HG03432 (cell line): ENCODE measurements at regions not wholly inside any gene's neighbourhood (a gene's known extent, or its start where the extent isn't known, plus 50 kb on each side); places are given as distances from the start of the nearest gene placed in this dataset.
"Not testable (repeated sequence)": the region's sequence is repeated elsewhere in the genome, so short reads cannot be mapped to it uniquely, and the experiment has no call there.

Experiments
- ATAC-seq: cut with Tn5 transposase; IDR thresholded peaks from one replicate; pipeline ENCODE4 v1.9.1; 2021; ENCODE audit warnings: mild to moderate bottlenecking, moderate library complexity; ENCODE audit not compliant: unreplicated experiment

- not testable (repeated sequence) for ATAC-seq
Observed at GRCh38 chr16:5221831-5222230, 124.2 kb upstream of the EEF2KMT start.

GRCh38 chr16:5220705-5221104 lies 123.1 kb upstream of the EEF2KMT start:
- ATAC-seq, result no peak

- ATAC-seq, result no peak
Observed at GRCh38 chr16:5216441-5217080, 119.0 kb upstream of the EEF2KMT start.

- ATAC-seq, result no peak
Observed at GRCh38 chr16:5215901-5216300, 118.3 kb upstream of the EEF2KMT start.

GRCh38 chr16:5214466-5214865 lies 116.9 kb upstream of the EEF2KMT start:
- no peak for ATAC-seq

- not testable (repeated sequence) for ATAC-seq
Observed at GRCh38 chr16:5212501-5212900, 114.9 kb upstream of the EEF2KMT start.

DNA sequence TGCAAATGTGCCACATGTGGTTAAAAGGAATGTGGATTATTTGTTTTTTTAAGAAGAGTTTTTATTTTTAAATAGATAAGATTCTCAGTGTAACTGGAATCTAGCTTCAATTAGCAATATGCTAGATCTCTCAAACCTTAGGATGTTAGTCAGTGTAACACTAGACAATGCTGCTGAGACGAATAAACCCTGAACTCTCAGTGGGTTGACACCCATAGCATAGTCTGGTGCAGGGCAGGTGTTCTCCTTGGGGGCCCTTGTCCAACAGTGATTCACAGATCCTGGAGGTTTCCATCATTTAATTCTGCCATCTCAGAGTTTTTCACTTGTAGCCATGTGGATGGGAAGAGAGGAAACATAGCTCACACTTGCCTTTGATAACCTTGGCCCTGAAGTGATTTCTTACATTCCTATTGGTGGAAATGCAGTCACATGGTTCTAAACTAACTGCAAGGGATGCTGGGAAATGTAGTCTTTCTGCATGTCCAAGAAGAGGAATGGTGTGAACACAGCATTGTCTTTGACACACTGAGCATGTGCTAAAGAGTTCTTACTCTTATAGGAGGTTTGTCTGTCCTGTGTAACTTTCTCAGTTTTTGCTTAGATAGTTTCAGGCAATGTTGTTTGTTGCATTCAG lies 110.4 kb upstream of the EEF2KMT start:
- ATAC-seq, result not testable (repeated sequence)

DNA sequence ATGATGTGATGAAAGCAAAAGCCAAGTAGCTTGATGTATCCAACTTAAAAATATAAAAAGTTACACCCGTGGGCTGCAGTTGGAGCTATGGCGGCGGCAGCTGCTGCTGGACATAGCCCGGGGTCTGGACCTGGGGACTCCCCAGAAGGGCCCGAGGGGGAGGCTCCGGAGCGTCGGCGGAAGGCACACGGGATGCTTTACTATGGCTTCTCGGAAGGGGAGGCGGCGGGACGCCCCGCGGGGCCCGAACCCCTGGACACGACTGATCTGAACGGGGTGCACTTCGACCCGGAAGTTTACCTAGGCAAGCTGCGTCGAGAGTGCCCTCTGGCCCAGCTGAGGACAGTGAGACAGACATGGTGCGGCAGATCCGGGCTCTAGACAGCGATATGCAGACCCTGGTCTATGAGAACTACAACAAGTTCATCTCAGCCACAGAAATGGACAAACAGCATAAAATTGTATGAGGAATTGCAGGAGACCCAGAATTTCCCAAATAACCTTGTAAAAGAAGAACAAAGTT lies 109.5 kb upstream of the EEF2KMT start:
- ATAC-seq, result no peak

DNA sequence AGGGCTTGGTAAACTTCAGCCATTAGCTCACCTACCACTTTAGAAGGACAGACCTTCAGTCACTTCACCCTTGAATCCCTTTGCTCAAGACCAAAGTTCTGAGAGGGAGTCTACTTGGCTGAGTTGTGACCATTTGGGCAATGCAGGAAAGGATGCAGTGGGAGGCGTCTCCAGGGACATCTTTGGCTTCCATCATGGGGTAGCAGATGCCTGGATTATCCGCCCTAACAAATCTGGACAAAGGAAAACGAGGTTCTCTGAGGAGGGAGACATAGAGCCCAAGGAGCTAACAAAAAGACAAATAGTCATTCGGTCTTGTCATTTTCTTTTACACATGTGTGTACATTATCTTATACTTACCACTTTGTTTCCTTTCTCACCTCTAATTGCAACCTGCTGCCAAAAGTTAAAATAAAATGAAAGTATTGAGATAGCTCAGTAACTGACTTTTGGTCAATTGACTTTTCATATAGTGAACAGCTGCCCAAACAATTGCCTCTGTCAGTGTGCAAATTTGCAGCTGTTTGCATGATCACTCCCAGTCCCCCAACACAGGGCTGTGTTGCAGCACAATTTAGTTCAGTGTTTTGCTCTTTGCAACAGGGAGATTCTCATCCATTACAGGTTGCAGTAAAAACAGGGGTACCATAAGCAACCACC lies 108.9 kb upstream of the EEF2KMT start:
- ATAC-seq, result no peak

- no peak for ATAC-seq
Observed at GRCh38 chr16:5205361-5206040, 107.9 kb upstream of the EEF2KMT start.

- ATAC-seq, result not testable (repeated sequence)
Observed at GRCh38 chr16:5203675-5204074, 106.1 kb upstream of the EEF2KMT start.

DNA sequence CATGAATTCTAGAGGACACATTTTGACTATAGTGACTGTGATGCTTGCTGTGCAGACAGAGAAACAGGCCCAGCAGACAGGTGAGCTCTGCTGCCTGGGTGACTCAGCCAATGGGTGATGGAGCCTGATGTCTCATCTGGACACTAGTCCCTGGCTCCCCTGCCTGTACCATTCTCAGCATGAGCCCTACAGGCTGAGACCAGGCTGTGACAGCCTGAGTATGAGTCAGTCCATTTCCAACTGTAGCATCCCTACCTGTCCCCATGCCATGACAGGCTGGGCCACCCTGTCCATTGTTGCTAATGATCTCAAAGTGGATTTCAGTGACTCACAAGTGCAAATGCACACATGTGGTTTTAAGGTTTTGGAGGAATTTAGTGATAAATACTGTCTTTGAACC lies 102.5 kb upstream of the EEF2KMT start:
- ATAC-seq, result no peak

DNA sequence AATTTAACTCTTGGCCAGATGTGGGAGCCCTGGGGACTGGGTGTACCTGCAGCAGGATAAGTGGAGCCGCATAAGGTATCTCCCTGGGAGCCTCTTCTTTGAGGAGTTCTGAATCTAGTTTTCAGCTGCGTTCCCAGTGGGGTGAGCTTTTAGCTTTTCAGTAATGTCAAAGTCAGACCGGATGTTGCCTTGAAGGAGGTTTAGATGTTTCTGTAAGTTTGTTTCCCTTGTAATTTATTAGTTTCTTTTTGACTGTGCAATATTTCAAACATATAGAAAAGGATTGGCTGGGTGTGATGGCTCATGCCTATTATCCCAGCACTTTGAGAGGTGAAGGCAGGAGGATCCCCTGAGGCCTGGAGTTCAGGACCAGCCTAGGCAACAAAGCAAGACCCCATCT lies 98.6 kb upstream of the EEF2KMT start:
- peak; percentile 47 for ATAC-seq

- no peak for ATAC-seq
Observed at GRCh38 chr16:5193861-5194260, 96.3 kb upstream of the EEF2KMT start.

DNA sequence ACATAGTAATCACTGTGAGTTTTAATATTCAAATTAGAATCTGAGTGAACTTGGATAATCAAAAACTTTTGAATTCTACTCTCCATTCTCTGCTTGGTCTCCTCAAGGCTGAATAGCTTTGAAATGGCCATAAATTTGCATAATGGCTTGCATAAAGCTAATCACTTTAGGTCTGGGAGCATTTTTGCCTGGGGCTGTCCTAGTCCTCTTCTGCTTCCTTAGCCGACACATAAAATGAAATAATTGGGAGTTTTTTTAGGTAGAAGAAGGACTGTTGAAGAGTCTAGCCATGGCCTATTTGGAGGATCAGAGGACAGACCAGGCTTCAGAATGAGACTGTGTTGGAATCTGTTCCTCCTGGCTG lies 91.4 kb upstream of the EEF2KMT start:
- no peak for ATAC-seq

DNA sequence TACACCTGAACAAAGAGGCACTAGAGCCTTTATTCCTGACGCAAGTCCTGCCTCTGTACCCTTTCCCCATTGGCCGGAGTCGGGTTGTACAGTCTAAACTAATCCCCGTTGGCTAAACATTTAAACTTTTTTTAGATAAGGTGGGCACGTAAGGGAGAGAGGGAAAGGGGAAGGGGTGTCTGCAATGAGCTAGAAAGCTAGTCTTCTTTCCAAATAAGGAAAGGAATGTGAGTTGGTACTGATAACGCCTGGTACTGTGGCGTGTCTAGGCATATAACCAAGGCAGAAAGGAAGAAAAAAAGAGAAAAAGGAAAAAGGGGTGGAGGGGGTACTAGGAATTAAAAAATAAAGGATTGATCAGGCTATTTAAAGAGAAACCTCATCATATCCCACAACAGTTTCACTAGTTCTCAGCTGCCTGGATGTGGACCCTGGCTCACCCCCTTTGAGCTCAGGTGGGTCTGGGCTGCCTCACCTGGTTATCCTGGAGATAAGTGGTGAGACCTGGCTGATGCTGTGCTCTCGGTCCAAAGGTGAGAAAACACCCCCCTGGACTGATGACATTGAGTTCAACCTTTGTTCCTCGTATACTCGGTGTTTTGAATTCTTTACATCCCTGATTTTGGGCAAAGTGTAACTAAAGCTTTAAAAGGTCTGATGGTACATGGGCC lies 90.9 kb upstream of the EEF2KMT start:
- ATAC-seq, result no peak

DNA sequence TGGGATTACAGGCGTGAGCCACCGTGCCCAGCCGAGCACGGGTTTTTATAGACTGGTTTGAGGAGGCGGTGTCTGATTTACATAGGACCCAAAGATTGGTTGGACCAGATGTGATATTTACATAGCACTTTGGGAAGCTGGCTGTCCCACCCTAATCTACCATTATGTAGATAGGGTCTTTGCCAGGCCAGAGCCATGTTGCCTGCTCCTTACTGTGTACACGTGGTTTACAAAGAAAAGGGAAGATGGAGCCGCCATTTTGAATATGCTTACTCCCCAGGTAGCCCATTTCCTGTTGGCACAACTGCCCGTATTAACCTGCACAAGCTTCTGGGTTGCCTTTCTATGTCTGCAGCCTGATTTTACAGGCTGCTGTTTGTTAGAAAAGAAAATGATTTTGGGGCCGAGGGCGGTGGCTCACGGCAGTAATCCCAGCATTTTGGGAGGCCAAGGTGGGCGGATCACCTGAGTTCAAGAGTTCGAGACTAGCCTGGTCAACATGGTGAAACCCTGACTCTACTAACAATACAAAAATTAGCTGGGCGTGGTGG lies 89.9 kb upstream of the EEF2KMT start:
- ATAC-seq, result no peak

DNA sequence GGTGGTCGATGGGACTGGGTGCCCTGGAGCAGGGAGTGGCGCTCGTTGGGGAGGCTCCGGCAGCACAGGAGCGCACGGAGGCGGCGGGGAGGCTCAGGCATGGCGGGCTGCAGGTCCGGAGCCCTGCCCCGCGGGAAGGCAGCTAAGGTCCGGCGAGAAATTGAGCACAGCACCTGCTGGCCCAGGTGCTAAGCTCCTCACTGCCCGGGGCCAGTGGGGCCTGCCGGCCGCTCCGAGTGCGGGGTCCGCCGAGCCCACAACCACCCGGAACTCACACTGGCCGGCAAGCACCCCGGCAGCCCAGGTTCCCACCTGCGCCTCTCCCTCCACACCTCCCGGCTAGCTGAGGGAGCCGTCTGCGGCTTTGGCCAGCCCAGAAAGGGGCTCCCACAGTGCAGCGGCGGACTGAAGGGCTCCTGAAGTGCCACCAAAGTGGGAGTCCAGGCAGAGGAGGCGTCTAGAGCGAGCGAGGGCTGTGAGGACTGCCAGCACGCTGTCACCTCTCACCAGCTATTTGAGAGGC lies 88.8 kb upstream of the EEF2KMT start:
- no peak for ATAC-seq

- ATAC-seq, result no peak
Observed at GRCh38 chr16:5176505-5176904, 78.9 kb upstream of the EEF2KMT start.

DNA sequence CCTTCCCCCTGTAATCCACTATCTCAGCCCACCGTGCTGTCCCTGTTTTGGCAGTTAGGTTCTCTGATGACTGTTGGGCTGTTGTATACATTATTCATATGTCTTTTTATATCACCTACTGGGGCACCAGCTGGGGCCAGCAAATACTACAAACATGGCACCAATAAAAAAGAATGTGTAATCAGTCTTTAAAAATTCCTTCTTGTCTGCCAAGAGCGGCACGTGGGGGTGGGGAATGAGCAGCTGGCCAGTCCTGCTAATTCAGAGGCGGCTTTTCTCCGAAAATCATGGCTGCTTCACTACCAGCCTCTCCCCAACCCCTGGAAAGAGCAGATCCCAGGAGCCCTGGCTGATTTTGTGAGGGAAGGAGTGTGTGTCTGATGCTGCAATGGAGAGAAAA lies 77.7 kb upstream of the EEF2KMT start:
- no peak for ATAC-seq

DNA sequence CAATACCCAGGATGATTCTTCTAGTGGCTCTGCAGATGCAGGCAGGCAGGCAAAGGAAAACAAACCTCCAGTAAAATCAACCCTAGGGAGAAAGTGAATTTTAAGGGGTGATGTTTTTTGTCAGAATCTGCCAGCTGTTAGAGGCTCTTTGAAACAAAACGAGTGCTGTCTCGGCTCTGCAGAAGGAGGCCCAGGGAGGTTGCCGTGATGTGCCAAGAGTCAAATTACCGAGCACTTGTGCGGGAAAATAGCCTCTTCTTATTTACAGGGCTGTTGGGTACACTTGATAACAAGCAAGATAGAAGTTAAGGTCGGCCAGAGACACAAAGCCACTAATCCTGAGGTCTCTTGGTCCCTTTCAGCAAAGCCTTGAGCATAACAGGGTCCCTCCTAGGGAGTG lies 68.9 kb upstream of the EEF2KMT start:
- no peak for ATAC-seq
